Uterus (tissue), 3 donors: ENCODE measurements at regions not wholly inside any gene's neighbourhood (a gene's known extent, or its start where the extent isn't known, plus 50 kb on each side); places are given as distances from the start of the nearest gene placed in this dataset.
A peak's percentile ranks its signal among the peaks of the same experiment; 100 is the strongest.

Experiments
- DNase-seq, 2 donors: peaks; one replicate each; pipeline ENCODE4 v3.0.0-alpha.2; 2019 to 2020
- H3K27ac ChIP-seq, 2 donors: fragments of 200-600 bp; sonication (generic); 1 replicate in 1 of 2; 2 replicates in 1 of 2; pipeline ENCODE4 v1.5.1; 2016 to 2018
- H3K27me3 ChIP-seq, 2 donors: fragments of 200-600 bp; sonication (generic); one replicate each; pipeline ENCODE4 v1.5.1; 2018 to 2019; ENCODE audit warnings: control low read depth in 1 of 2
- H3K36me3 ChIP-seq, 2 donors: fragments of 200-600 bp; sonication (generic); one replicate each; pipeline ENCODE4 v1.5.1; 2019; ENCODE audit warnings: control low read depth in 1 of 2
- H3K4me1 ChIP-seq, 2 donors: fragments of 200-600 bp; sonication (generic); one replicate each; pipeline ENCODE4 v1.5.1; 2018 to 2019; ENCODE audit warnings: control low read depth in 1 of 2
- H3K4me3 ChIP-seq, 2 donors: fragments of 200-600 bp; sonication (generic); 1 replicate in 1 of 2; 2 replicates in 1 of 2; pipeline ENCODE4 v1.5.1; 2018 to 2019; ENCODE audit warnings: mild to moderate bottlenecking in 1 of 2
- H3K9me3 ChIP-seq, 2 donors: fragments of 200-600 bp; sonication (generic); one replicate each; pipeline ENCODE4 v1.5.1; 2019; ENCODE audit warnings: control low read depth in 1 of 2
- POLR2A ChIP-seq, 2 donors: fragments of 450-650 bp; IDR thresholded peaks; one replicate each; pipeline ENCODE4 v1.6.1; 2016; ENCODE audit warnings: antibody characterized with exemption in 2 of 2, mild to moderate bottlenecking in 1 of 2, moderate library complexity in 1 of 2
- intact Hi-C: fragments of 100-400 bp; cut with DNase I; formaldehyde crosslinking; loops from one replicate; pipeline ENCODE4 v1.15.1; 2023; ENCODE audit warnings: low total_unique reads
- TF ChIP-seq, protein P1 (sequence below), 4 experiments: fragments of 200-600 bp in 2 of 4; fragments of 450-650 bp in 2 of 4; sonication (generic) in 2 of 4; IDR thresholded peaks; one replicate each; pipeline ENCODE4 v1.5.1; 2016 to 2019; ENCODE audit warnings: antibody characterized with exemption in 4 of 4, mild to moderate bottlenecking in 2 of 4, moderate library complexity in 1 of 4
- donor health status: DM: yes; HTN: yes; CAD: no.

DNA sequence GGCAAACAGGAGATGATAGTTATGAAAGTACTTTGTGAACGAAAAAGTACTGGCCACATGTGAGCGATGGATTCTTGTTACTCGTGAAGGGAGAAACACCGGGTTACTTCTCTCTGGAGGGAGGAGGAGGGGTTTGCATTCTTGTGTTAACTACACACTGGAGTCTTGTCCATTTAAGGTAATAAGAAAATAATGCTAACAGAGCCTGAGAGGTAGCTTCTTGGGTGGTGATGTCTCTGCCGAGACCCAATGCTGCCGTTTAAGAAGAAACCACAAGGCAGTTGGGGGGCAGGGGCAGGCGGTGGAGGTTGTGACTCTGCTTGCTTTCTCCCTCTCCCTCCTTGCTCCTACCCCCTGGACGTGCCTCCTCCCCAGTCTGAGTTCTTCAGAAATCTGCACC lies 100.9 kb upstream of the ROPN1 start:
- no peak for DNase-seq
- H3K4me3 ChIP-seq = no peak overlapping the region
- H3K27ac ChIP-seq = peak overlapping the region; percentile 53 to 69
- H3K27me3 ChIP-seq = no peaks in the 10 kb centered on the region
- no peaks in the 10 kb centered on the region for H3K9me3 ChIP-seq
- no peaks in the 10 kb centered on the region for H3K4me1 ChIP-seq
- TF ChIP-seq, protein P1, sequence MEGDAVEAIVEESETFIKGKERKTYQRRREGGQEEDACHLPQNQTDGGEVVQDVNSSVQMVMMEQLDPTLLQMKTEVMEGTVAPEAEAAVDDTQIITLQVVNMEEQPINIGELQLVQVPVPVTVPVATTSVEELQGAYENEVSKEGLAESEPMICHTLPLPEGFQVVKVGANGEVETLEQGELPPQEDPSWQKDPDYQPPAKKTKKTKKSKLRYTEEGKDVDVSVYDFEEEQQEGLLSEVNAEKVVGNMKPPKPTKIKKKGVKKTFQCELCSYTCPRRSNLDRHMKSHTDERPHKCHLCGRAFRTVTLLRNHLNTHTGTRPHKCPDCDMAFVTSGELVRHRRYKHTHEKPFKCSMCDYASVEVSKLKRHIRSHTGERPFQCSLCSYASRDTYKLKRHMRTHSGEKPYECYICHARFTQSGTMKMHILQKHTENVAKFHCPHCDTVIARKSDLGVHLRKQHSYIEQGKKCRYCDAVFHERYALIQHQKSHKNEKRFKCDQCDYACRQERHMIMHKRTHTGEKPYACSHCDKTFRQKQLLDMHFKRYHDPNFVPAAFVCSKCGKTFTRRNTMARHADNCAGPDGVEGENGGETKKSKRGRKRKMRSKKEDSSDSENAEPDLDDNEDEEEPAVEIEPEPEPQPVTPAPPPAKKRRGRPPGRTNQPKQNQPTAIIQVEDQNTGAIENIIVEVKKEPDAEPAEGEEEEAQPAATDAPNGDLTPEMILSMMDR (IDR thresholded peaks at IDR 0.05) = no peak
- no peak for TF ChIP-seq POLR2A (IDR thresholded peaks at IDR 0.05)
- no peaks in the 10 kb centered on the region for H3K36me3 ChIP-seq
- intact Hi-C loops = no loop called here

DNA sequence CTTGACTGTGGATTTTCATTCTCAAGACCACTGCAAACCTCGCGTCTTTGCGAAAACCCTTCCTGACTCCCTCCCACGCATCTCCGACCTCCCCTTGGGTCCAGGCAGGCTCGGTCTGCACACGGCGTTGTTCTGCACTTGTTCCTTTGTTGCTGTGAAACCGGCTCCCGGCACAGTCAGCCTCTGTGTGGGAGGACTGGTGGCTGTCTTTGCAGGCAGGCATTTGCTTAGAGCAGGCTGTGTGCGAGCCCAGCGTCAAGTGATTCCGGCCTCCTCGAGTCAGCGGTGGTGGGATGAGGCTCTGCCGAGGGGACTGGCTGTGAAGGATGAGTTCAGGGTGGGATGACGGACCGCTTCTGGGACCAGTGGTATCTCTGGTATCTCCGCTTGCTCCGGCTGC lies 102.6 kb upstream of the ROPN1 start:
- peak overlapping the region; percentile 39 for H3K27ac ChIP-seq
- no peak overlapping the region for H3K4me3 ChIP-seq
- H3K9me3 ChIP-seq = no peaks in the 10 kb centered on the region
- DNase-seq = peak; percentile 55 to 74
- TF ChIP-seq POLR2A (IDR thresholded peaks at IDR 0.05) = no peak
- TF ChIP-seq, protein P1 (IDR thresholded peaks at IDR 0.05) = no peak
- H3K36me3 ChIP-seq = no peaks in the 10 kb centered on the region
- H3K4me1 ChIP-seq = no peaks in the 10 kb centered on the region
- intact Hi-C loops = no loop called here
- H3K27me3 ChIP-seq = no peaks in the 10 kb centered on the region

DNA sequence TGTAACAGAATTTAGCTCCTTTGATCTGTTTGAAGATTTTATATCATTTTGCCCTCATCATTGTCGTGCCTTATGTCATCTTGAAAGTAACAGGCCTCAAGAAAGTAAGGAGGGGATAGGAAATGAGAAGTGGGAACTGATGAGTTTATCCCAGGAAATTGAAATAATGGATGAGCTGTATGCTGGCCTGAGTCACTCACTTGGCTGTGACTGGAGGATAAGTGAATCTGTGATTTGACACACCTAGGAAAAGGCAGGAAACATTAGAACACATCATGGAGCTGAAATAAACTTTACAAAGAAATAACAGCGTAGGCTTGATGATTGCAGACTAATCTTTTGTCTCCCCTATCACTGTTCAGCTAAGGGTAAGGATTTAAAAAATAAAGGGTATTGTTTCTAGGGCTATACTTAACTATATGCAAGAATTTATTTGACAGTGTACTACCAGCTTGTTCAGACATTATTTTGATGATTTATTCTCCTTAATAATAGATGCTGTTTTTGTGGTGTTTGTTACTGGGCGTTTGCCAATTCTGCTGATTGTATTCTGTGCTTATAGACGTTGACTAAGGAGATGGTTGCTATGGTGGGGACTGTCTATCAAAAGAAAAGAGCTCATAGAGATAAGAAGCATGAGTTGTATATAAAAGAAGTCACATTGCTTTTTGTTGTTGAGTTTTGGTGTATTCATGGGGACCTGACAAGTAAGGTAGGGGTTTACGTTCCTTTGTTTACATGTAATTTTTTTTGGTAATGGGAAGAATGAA lies 105.6 kb upstream of the ROPN1 start:
- TF ChIP-seq, protein P1 (IDR thresholded peaks at IDR 0.05) = no peak
- no peak for TF ChIP-seq POLR2A (IDR thresholded peaks at IDR 0.05)
- DNase-seq = no peak
- Histone ChIP-seq H3K4me3 (no peak overlapping the region), H3K27me3 (no peaks in the 10 kb centered on the region), H3K4me1 (no peaks in the 10 kb centered on the region), H3K36me3 (no peaks in the 10 kb centered on the region), H3K27ac (no peak overlapping the region), H3K9me3 (no peaks in the 10 kb centered on the region)
- intact Hi-C loops = no loop called here

DNA sequence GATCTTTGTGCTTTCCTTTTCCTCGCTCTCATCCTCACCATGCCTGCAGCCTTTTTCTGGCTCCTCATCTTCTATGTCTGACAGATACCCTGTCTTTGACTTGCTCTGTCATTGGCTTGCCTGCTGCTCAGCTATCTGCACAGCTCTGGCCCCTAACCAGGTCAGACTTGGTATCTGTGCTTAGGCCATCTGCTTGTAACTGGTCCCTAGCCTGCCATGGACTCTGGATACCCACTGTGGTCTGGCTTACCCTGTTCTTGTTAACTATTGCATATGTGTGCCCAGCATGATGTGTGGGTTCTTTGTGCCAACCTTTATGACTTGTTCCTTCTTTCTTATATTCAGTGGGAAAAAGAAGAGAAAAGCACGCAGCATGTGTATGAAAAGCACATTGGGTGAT lies 109.7 kb upstream of the ROPN1 start:
- TF ChIP-seq, protein P1 (IDR thresholded peaks at IDR 0.05) = no peak
- no peak for TF ChIP-seq POLR2A (IDR thresholded peaks at IDR 0.05)
- Histone ChIP-seq H3K4me3 (no peak overlapping the region), H3K27ac (no peak overlapping the region), H3K9me3 (no peaks in the 10 kb centered on the region), H3K4me1 (no peaks in the 10 kb centered on the region), H3K27me3 (no peaks in the 10 kb centered on the region), H3K36me3 (no peaks in the 10 kb centered on the region)
- intact Hi-C loops = no loop called here
- no peak for DNase-seq

DNA sequence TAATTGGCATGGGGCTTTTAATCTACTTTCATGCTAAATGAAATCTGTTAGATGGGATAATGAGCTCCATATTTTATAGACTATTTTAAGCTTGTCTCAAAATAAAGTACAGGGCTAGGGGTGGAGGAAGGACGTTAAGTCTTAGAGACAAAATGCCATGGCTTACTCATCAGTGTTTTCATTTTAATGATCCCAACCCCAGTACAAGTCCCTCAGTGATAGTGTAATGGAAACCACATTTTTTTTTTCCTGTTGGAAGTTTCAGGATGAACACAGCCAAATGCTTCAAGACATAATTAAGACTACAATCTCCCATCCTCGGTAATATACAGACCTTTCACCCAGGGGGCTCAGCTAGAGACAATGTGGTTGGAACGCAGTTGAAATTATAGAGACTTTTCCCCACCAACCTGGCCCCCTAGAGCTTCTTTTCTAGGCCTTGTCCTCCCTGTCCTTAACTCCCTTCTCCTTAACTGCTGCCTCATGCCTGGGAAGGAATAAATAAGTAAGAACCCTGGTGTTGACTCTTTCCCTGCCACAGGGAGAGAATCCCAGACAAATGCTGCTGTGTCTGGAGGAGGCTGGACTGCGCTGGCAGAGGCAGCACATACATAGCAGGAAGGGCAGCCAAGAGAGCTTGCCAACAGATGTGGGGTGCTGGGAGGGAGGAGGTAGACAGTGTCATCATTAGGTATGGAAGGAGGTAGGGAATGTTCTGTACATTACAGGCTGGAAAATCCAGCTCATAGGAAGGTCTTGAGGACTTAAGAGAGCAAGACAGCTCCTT lies 115.4 kb upstream of the ROPN1 start:
- H3K4me3 ChIP-seq = no peak overlapping the region
- no peaks in the 10 kb centered on the region for H3K4me1 ChIP-seq
- no peaks in the 10 kb centered on the region for H3K36me3 ChIP-seq
- H3K9me3 ChIP-seq = no peaks in the 10 kb centered on the region
- TF ChIP-seq POLR2A (IDR thresholded peaks at IDR 0.05) = no peak
- TF ChIP-seq, protein P1 (IDR thresholded peaks at IDR 0.05) = no peak
- intact Hi-C loops = no loop called here
- peak in 1 of 2 donors; percentile 22 for DNase-seq
- peak overlapping the region; percentile 53 to 67 for H3K27ac ChIP-seq
- H3K27me3 ChIP-seq = no peaks in the 10 kb centered on the region
